ENCODE measurements at regions not wholly inside any gene's neighbourhood (a gene's known extent, or its start where the extent isn't known, plus 50 kb on each side); places are given as distances from the start of the nearest gene placed in this dataset.
"Not testable (repeated sequence)": the region's sequence is repeated elsewhere in the genome, so short reads cannot be mapped to it uniquely, and the experiment has no call there.

DNA sequence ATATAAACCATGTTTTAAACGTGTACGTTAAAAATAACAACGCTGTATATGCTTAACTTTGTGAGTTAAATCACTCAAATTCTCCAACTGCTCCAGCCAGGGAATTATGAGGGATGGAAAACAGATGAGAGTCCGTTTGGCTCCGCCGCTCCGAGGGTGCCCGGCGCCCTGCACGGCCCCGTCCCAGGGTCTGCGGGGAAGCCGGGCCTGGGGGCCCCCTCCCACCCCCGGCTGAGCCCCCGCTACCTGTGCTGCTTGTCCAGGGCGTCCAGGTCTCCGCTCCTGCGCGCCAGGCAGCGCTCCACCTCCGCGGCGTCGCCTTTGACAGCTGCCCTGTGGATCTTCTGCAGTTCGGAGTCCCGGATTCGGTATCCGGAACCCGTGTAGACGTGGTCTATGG lies 415.5 kb downstream of the FOXD4L4 start:
- not testable (repeated sequence) for DNase-seq

DNA sequence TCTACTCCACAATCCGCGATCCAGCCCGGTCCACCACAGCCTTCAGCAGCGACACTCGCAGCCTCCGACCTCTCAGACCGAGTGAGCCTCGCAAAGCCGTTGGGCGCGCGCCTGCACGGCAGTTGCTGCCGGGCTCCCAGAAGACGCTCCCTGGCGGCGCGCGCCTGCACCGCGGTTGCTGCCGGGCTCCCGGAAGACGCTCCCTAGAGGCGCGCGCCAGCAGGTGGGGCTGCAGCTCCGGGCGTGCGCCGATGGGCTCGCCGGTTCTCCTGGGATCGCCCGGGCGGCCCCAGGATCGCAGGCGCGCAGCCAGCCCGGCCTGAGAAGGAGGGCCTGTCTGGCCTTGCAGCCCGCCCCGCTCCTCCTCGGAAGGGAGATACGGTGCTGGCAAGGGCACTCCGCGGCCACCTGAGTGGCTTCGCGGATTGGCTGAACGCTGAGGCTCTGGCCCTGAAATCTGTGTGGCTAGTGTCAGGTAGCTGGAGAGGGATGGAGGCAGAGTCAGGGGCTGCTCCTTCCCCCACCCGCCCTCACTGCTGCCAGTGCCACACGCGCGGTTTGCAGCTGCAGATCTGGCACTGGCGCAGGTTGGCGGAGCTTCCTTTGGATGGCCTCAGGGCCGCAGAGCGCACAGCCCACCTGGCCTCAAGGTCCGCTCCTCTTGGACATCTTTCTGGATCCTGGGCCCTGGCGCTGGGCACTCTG lies 416.2 kb downstream of the FOXD4L4 start:
- DNase-seq = peak; percentile 29

GRCh38 chr9:66153971-66154691 lies 417.2 kb downstream of the FOXD4L4 start:
- DNase-seq = not testable (repeated sequence)

GRCh38 chr9:66182316-66182715 lies 445.4 kb downstream of the FOXD4L4 start:
- not testable (repeated sequence) for DNase-seq

DNA sequence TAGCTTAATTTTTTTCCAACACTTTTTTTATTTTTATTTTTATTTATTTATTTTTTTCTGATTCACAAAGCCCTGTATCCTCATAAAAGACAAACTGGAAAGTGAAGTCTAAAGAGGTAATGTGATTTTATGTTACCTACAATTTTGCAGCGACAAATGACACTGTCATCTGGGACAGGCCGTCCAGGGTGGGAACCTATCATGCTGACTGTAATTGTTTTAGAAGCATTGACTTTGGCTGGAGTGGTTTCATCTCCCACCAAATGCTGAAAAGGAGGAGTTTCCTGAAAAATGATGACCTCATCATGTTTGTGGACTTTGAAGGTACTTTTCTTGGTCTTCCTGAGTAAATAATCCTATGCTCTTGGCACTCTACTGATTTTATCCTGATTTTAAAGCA lies 446.7 kb downstream of the FOXD4L4 start:
- not testable (repeated sequence) for DNase-seq

DNA sequence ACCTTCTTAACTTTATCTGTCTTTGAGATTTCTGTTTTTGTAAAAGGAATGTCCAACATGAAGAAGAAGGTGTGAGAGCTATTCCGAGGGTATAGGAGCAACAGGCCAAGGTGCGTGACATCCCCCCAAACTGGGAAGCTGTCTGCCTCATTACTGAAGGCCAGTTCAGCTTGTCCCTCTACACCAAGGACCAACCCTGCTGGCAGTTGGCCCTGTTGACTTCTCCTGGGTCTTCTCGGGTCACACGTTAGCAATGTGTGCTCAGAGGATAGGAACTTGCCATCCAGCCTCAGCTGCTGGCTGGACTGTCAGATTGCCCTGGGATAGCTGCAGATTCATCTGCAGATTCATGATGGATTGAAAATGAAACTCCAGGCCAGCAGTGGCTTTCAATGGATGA lies 460.3 kb downstream of the FOXD4L4 start:
- DNase-seq = peak; percentile 17

DNA sequence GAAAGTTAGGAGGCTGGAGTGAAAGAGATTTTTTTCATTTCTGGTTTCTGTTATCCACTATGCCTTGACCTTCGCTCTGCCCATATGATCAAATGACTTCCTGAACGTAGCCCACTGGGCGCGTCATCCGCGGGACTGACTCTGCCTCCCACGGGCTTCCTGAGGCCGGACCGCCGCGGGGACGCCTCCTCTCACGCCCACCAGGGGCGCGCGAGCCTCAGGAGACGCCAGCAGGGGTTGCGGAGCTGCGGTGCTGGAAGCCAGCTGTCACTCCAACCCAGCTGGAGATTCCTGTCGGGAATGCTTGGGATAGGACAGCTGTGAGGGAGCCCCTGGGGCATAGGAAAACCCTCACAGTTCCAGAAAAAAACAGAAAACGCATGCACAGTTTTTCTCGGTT lies 461.5 kb downstream of the FOXD4L4 start:
- not testable (repeated sequence) for DNase-seq

- DNase-seq = not testable (repeated sequence)
These were observed 469.7 kb downstream of the FOXD4L4 start for GRCh38 chr9:66206617-66207016.

- not testable (repeated sequence) for DNase-seq
These were observed 471.0 kb downstream of the FOXD4L4 start for GRCh38 chr9:66207914-66208313.

- DNase-seq = peak; percentile 12
These were observed 507.8 kb downstream of the FOXD4L4 start for GRCh38 chr9:66244763-66245162.

DNA sequence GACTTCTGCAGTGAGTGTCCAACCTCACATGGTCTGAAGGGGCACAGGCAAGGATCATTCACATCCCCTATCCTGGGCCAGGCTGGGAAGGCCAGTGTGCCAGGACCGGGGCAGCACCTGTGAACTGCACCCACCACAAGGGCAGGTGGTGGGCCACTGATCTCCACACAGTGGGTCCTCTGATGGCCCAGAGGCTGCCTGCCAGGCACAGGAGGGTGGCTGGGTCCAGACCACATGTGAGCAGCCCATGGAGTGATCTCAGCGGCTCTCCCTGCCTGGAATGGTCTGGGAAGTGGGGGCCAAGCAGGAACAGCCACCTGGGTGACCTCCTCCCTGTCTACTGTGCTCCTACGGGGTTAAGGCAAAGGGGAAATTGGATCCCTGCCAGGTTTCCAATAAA lies 508.5 kb downstream of the FOXD4L4 start:
- DNase-seq = peak; percentile 1

DNA sequence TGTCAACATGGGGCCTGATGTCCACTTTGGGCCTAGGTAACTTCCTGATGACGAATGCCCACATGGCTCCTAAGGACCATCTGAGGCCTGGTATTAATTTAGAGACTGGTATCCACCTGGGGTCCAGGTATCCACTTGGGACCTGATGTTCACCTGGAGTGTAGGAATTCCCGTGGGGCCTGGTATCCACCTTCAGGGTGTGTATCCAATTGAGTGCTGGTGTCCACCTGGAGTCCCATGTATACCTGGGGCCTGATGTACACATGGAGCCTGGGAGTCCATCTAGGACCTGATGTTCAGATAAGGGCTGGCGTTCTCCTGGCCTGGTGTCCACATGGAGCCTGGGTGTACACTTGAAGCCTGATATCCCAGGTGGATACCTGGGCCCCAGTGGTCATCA lies 520.6 kb downstream of the FOXD4L4 start:
- peak; percentile 1 for DNase-seq

DNA sequence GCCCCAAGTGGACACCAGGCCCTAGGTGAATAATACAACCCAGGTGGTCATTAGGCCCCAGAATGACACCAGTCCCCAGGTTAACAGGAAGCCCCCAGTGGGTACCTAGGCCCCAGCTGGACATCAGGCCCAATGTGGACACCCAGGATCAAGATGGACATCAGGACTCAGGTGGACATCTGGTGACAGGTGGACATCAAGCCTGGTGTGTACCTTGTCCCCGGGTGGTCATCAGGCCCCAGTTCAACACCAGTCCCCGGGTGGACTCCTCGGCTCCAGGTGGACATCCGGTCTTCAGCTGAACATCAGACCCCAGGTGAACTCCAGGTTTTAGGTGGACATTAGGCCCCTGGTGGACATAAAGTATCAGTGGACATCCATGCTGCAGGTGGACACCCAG lies 524.6 kb downstream of the FOXD4L4 start:
- peak; percentile 0 for DNase-seq

GRCh38 chr9:66263621-66264020 lies 526.7 kb downstream of the FOXD4L4 start:
- DNase-seq = peak; percentile 1

GRCh38 chr9:66264786-66265185 lies 527.8 kb downstream of the FOXD4L4 start:
- DNase-seq = peak; percentile 8

- DNase-seq = peak; percentile 10
These were observed 529.3 kb downstream of the FOXD4L4 start for GRCh38 chr9:66266202-66266601.

DNA sequence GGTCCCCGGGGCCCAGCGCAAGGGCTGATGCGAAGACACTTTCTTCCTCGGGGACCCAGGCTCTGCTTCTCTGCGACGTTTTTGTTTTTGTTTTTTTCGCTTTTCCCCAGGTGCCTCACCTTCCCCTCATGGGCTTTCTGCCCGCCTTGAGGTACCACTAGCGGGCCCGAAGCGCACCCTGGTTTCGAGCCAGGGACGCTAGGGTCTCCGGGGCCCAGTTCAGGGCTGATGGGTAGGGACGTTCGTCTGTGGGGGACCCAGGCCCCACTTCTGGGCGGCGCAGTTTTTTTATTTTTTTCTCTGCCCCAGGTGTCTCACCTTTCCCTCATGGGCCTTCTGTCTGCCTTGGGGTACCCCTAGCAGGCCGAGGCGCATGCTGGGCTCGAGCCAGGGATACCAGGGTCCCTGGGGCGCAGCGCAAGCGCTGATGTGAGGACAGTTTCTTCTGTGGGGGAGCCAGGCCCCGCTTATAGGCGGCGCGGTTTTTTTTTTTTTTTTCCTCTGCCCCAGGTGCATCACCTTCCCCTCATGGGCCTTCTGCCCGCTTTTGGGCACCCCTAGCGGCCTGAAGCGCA lies 530.0 kb downstream of the FOXD4L4 start:
- DNase-seq = not testable (repeated sequence)

DNA sequence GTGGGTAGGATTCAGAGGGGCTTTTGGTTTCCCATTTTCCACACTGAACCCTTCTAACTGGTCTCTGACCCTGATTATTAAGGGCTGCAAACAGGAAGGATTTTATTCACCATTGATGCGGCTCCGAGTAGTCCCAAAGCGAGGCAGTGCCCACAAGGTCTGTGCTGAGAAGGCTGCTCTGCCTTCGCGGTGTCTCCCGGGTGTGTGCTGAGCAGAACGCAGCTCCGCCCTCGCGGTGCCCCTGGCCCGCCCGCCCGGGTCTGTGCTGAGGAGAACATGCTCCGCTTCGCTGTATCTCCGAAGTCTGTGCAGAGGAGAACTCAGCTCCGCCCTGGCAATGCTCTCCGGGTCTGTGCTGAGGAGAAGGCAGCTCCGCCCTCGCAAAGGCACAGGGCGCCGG lies 530.7 kb downstream of the FOXD4L4 start:
- peak; percentile 6 for DNase-seq

- DNase-seq = not testable (repeated sequence)
These were observed 532.1 kb downstream of the FOXD4L4 start for GRCh38 chr9:66269024-66269423.

DNA sequence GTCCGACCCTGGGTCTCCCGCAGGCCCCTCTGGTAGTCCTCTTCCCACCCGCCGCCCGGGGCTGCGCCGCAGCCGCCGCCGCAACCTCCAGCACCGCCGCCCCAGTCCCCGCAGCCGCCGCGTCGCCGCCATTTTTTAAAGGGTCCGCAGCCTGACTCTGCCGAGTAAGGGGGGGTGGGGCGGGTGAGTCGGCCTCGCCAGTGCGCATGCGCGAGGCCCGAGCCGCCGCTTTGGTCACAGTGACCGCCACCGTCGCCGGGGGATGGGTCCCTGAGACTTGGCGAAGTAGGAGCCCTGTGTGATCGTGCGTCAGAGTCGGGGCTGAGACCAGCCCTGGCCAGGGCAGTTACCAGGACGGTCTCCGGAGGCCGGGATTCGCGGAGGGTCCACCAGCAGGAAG lies 532.8 kb downstream of the FOXD4L4 start:
- not testable (repeated sequence) for DNase-seq

DNA sequence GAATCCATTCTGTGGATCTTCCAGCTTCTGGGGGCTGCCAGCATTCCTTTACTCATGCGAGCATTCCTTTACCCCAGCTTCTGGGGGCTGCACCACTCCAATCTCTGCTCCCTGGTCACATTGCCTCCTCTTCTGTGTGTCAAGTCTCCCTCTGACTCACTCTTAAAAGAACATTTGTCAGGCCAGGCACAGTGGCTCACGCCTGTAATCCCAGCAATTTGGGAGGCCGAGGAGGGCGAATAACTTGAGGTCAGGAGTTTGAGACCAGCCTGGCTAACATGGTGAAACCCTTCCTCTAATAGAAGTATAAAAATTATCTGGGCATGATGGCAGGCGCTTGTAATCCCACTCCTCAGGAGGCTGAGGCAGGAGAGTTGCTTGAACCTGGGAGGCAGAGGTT lies 541.9 kb downstream of the FOXD4L4 start:
- not testable (repeated sequence) for DNase-seq
